GM23338 (cell line): ENCODE measurements at regions not wholly inside any gene's neighbourhood (a gene's known extent, or its start where the extent isn't known, plus 50 kb on each side); places are given as distances from the start of the nearest gene placed in this dataset.

Experiments used
- ATAC-seq: fragments of 200-7000 bp; cut with Tn5 transposase; 3 replicates; pipeline ENCODE4 v1.9.1; 2020
- DNase-seq: peaks from one replicate; pipeline ENCODE4 v3.0.0-alpha.2; 2015; ENCODE audit warnings: low spot score
- H2AFZ ChIP-seq: fragments of 200-600 bp; sonication (generic); 2 replicates; pipeline ENCODE4 v1.8.0; 2016; ENCODE audit warnings: antibody characterized with exemption, mild to moderate bottlenecking, moderate library complexity
- H3F3A ChIP-seq: fragments of 200-600 bp; sonication (generic); replicated peaks from 2 replicates; pipeline ENCODE4 v1.8.0; 2017; ENCODE audit warnings: antibody characterized with exemption, mixed run types, low read depth
- H3K27ac ChIP-seq: fragments of 200-600 bp; sonication (generic); 2 replicates; pipeline ENCODE4 v1.6.1; 2016; ENCODE audit warnings: low read depth
- H3K27me3 ChIP-seq: fragments of 200-600 bp; sonication (generic); 2 replicates; pipeline ENCODE4 v1.8.0; 2016; ENCODE audit warnings: mild to moderate bottlenecking, mixed run types, moderate library complexity; ENCODE audit not compliant: insufficient read depth
- H3K36me3 ChIP-seq: fragments of 200-600 bp; sonication (generic); 2 replicates; pipeline ENCODE4 v1.8.0; 2016; ENCODE audit warnings: mild to moderate bottlenecking; ENCODE audit not compliant: insufficient read depth
- H3K4me1 ChIP-seq: fragments of 200-600 bp; sonication (generic); 2 replicates; pipeline ENCODE4 v1.8.0; 2016; ENCODE audit warnings: mild to moderate bottlenecking, moderate library complexity; ENCODE audit not compliant: insufficient read depth
- H3K4me2 ChIP-seq: fragments of 200-600 bp; sonication (generic); 2 replicates; pipeline ENCODE4 v1.7.1; 2017; ENCODE audit warnings: mixed run types
- H3K4me3 ChIP-seq: fragments of 200-600 bp; sonication (generic); 2 replicates; pipeline ENCODE4 v1.6.1; 2016; ENCODE audit warnings: mixed run types
- H3K79me2 ChIP-seq: fragments of 200-600 bp; sonication (generic); replicated peaks from 2 replicates; pipeline ENCODE4 v1.8.0; 2017; ENCODE audit warnings: mild to moderate bottlenecking; ENCODE audit not compliant: insufficient read depth
- H3K9me2 ChIP-seq: fragments of 200-600 bp; sonication (generic); 2 replicates; pipeline ENCODE4 v1.8.0; 2017; ENCODE audit not compliant: insufficient read depth
- H4K20me1 ChIP-seq: fragments of 200-600 bp; sonication (generic); replicated peaks from 2 replicates; pipeline ENCODE4 v1.8.0; 2017; ENCODE audit warnings: mild to moderate bottlenecking; ENCODE audit not compliant: insufficient read depth
- H3K27ac Mint-ChIP-seq: 2 replicates; pipeline ENCODE4 v1.8.0; 2020; ENCODE audit warnings: inconsistent platforms, mild to moderate bottlenecking, moderate library complexity, mixed read lengths
- H3K27me3 Mint-ChIP-seq: 3 replicates; pipeline ENCODE4 v1.8.0; 2022; ENCODE audit warnings: low read depth, mild to moderate bottlenecking, moderate library complexity, mixed read lengths, inconsistent platforms; ENCODE audit not compliant: insufficient read depth, poor library complexity
- H3K36me3 Mint-ChIP-seq: 3 replicates; pipeline ENCODE4 v1.8.0; 2021; ENCODE audit warnings: low read depth, mild to moderate bottlenecking, inconsistent platforms, moderate library complexity, mixed read lengths
- H3K4me1 Mint-ChIP-seq: 3 replicates; pipeline ENCODE4 v1.8.0; 2020; ENCODE audit warnings: mild to moderate bottlenecking, inconsistent platforms, mixed read lengths
- H3K4me3 Mint-ChIP-seq: 3 replicates; pipeline ENCODE4 v1.8.0; 2021; ENCODE audit warnings: moderate library complexity, mild to moderate bottlenecking, inconsistent platforms, mixed read lengths
- H3K9me3 Mint-ChIP-seq: 3 replicates; pipeline ENCODE4 v1.8.0; 2020; ENCODE audit warnings: moderate library complexity, mild to moderate bottlenecking, inconsistent platforms, mixed read lengths
- CREB1 ChIP-seq: fragments of 250-450 bp; sonication (Bioruptor Pico); IDR thresholded peaks from 2 replicates; pipeline ENCODE4 v1.5.0; 2020; ENCODE audit warnings: low read depth, mild to moderate bottlenecking, moderate library complexity
- CTCF ChIP-seq, 2 experiments: fragments of 200-600 bp in 1 of 2; sonication (generic) in 1 of 2; conservative IDR thresholded peaks; 2 replicates each; pipeline versions ENCODE4 v1.5.1 to v1.6.1; 2016 to 2017; ENCODE audit warnings: antibody characterized with exemption in 2 of 2, low read depth in 2 of 2, mild to moderate bottlenecking in 2 of 2, moderate library complexity in 1 of 2
- EZH2 ChIP-seq: fragments of 200-600 bp; sonication (generic); IDR thresholded peaks from one replicate; pipeline ENCODE4 v1.8.0; 2017; ENCODE audit warnings: antibody characterized with exemption, mild to moderate bottlenecking, low read depth; ENCODE audit not compliant: unreplicated experiment
- EZH2phosphoT487 ChIP-seq: fragments of 200-600 bp; sonication (generic); IDR thresholded peaks from one replicate; pipeline ENCODE4 v1.8.1; 2018; ENCODE audit warnings: antibody characterized with exemption; ENCODE audit not compliant: unreplicated experiment
- JUNB ChIP-seq: IDR thresholded peaks from one replicate; pipeline ENCODE4 v1.6.1; 2016; ENCODE audit warnings: antibody characterized with exemption; ENCODE audit not compliant: unreplicated experiment
- NANOG ChIP-seq: IDR thresholded peaks from 2 replicates; pipeline ENCODE4 v1.6.1; 2016; ENCODE audit warnings: antibody characterized with exemption, borderline replicate concordance
- POLR2AphosphoS5 ChIP-seq: IDR thresholded peaks from 2 replicates; pipeline ENCODE4 v1.6.1; 2016; ENCODE audit warnings: antibody characterized with exemption, low read depth
- STAT1 ChIP-seq: IDR thresholded peaks from one replicate; pipeline ENCODE4 v1.6.1; 2016; ENCODE audit warnings: antibody characterized with exemption; ENCODE audit not compliant: unreplicated experiment
- ZNF114 ChIP-seq: fragments of 250-450 bp; sonication (Bioruptor Pico); IDR thresholded peaks from 2 replicates; pipeline ENCODE4 v1.5.0; 2020; ENCODE audit warnings: mild to moderate bottlenecking, moderate library complexity
- ZNF462 ChIP-seq: fragments of 250-450 bp; sonication (Bioruptor Pico); IDR thresholded peaks from 2 replicates; pipeline ENCODE4 v1.5.0; 2020; ENCODE audit warnings: mild to moderate bottlenecking, moderate library complexity
- TF ChIP-seq, protein P1 (sequence below): IDR thresholded peaks from 2 replicates; pipeline ENCODE4 v1.6.1; 2016; ENCODE audit warnings: antibody characterized with exemption

DNA sequence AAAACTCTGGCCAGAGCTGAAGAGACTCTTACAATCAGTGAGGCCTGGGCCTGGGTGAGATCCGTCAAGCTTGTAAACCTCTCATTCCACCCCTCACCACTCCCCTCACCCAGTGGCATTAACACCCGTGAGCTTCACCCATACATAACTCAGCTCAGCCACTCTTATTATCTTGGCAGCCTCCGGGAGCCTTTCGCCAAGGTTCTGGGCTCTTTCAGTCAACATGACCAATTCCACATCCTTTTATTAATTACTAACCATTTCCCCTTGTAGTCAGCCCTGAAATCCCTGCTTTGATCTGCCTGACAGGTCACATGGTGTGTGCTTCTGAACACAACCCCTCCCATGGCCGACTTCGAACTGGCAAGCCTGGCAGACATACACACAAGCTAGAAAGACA is 134.8 kb downstream of the SETD4 start:
- Mint-ChIP-seq H3K4me1 (no peaks in the 10 kb centered on the region), H3K36me3 (no peaks in the 10 kb centered on the region), H3K9me3 (no peaks in the 10 kb centered on the region), H3K27me3 (no peaks in the 10 kb centered on the region), H3K4me3 (no peak overlapping the region), H3K27ac (no peak overlapping the region)
- Histone ChIP-seq H3K27ac (no peak overlapping the region), H2AFZ (no peak overlapping the region), H3K79me2 (no peaks in the 10 kb centered on the region), H3K4me3 (no peak overlapping the region), H3K36me3 (no peaks in the 10 kb centered on the region), H3K9me2 (peaks cover under 1% of the 10 kb centered on the region; the same call in 1 of the 2 replicates), H3K4me1 (no peaks in the 10 kb centered on the region), H3K27me3 (no peaks in the 10 kb centered on the region), H3K4me2 (no peak overlapping the region), H3F3A (no peaks in the 10 kb centered on the region), H4K20me1 (no peaks in the 10 kb centered on the region)
- DNase-seq (no peak), ATAC-seq (no peak)
- TF ChIP-seq ZNF114 (CRISPR knock-in tag): no peak
- no peak for TF ChIP-seq NANOG
- TF ChIP-seq EZH2: no peak

DNA sequence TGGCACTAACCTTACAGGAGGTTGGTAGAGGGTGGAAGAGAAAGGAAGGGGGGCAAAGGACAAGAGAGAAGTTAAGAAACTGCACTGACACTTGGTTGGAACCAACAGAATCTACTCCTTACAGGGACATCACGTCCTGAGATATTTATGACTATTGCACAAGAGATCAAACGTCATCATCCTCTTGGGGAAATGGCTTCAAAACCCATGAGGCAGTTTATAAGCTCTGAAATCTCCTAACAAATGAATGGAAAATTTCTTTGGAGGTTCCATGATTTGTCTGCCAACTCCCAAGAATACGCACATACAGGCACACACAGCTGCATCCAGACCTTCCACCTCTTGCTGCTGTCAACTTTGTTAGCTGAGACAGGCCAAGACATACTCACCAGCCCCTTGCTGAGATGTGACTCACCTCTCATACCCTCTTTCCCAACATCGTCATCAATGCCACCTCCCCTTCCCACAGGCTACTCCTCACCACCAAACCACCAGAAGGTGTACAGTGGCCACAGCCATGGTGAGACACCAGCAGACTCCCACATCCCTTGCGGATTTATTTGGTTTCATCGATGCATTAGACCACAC is 135.5 kb downstream of the SETD4 start:
- Histone ChIP-seq H3F3A (no peaks in the 10 kb centered on the region), H3K79me2 (no peaks in the 10 kb centered on the region), H4K20me1 (no peaks in the 10 kb centered on the region), H3K27me3 (no peaks in the 10 kb centered on the region), H3K4me3 (no peak overlapping the region), H3K9me2 (no peaks in the 10 kb centered on the region; the same call in 1 of the 2 replicates), H3K27ac (no peak overlapping the region), H3K4me2 (no peak overlapping the region), H2AFZ (no peak overlapping the region), H3K4me1 (no peaks in the 10 kb centered on the region), H3K36me3 (no peaks in the 10 kb centered on the region)
- ATAC-seq: no peak
- DNase-seq: no peak
- Mint-ChIP-seq H3K27ac (no peak overlapping the region), H3K9me3 (no peaks in the 10 kb centered on the region), H3K27me3 (no peaks in the 10 kb centered on the region), H3K4me3 (no peak overlapping the region), H3K4me1 (no peaks in the 10 kb centered on the region), H3K36me3 (no peaks in the 10 kb centered on the region)
- TF ChIP-seq ZNF114 (CRISPR knock-in tag): no peak
- TF ChIP-seq, protein P1, sequence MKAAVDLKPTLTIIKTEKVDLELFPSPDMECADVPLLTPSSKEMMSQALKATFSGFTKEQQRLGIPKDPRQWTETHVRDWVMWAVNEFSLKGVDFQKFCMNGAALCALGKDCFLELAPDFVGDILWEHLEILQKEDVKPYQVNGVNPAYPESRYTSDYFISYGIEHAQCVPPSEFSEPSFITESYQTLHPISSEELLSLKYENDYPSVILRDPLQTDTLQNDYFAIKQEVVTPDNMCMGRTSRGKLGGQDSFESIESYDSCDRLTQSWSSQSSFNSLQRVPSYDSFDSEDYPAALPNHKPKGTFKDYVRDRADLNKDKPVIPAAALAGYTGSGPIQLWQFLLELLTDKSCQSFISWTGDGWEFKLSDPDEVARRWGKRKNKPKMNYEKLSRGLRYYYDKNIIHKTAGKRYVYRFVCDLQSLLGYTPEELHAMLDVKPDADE: no peak
- TF ChIP-seq POLR2AphosphoS5: no peak
- no peak for TF ChIP-seq JUNB
- TF ChIP-seq CTCF (conservative IDR thresholded peaks at IDR 0.05; ENCODE audit: low read depth in 2 of 2): no peak
- TF ChIP-seq EZH2phosphoT487: no peak
- TF ChIP-seq ZNF462 (CRISPR knock-in tag): no peak
- TF ChIP-seq NANOG: no peak
- no peak for TF ChIP-seq CREB1 (CRISPR knock-in tag)
- TF ChIP-seq STAT1: no peak
